IPS-NIHi11 (cell line): ENCODE measurements at regions not wholly inside any gene's neighbourhood (a gene's known extent, or its start where the extent isn't known, plus 50 kb on each side); places are given as distances from the start of the nearest gene placed in this dataset.
"Not testable (repeated sequence)": the region's sequence is repeated elsewhere in the genome, so short reads cannot be mapped to it uniquely, and the experiment has no call there.

Source experiments
- DNase-seq: peaks from one replicate; pipeline ENCODE4 v3.0.0; 2012; ENCODE audit warnings: mixed read lengths, low spot score

DNA sequence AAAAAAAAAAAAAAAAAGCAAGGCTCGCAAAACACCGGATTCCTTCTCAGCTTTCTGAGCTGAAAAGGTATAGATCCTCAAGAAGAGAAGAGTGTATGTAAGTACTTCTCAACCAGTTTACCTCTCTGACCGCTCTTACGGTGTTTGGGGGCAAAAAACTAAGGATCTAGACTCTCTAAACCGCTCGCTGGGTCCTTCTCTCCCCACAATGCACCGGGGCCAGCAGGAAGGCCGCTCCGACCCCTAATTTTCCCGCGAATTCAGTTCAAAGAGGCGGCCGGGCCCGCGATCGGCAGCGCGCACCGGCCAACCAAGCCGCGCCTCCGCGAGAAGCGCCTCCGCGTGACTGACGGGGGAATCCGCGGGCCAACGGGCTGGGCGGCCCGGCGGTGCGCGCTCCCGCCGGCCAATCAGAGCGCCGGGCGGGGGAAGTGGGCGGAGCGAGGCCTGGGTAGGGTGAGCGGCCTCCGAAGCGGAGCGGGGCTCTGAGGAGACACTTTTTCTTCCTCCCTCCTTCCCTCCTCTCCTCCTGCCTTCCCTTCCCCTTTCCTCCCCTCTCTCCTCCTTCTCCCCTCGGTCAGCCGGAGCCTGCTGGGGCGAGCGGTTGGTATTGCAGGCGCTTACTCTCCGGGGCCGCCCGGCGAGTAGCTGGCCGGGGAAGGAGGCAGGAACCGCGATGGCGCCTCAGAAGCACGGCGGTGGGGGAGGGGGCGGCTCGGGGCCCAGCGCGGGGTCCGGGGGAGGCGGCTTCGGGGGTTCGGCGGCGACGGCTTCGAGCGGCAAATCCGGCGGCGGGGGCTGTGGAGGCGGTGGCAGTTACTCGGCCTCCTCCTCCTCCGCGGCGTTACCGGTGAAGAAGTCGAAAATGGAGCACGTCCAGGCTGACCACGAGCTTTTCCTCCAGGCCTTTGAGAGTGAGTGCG is 93.0 kb downstream of the CRLF3 start:
- DNase-seq, result peak; percentile 54

DNA sequence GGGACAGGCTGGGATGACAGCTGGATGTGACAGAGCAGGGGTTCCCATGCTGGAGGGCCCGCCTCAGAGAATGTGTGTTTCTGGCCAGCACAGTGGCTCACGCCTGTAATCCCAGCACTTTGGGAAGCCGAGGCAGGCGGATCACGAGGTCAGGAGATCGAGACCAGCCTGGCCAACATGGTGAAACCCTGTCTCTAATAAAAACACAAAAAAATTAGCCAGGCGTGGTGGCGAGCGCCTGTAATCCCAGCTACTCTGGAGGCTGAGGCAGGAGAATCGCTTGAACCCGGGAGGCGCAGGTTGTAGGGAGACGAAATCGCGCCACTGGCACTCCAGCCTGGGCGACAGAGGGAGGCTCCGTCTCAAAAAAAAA is 93.7 kb downstream of the CRLF3 start:
- DNase-seq, result not testable (repeated sequence)

DNA sequence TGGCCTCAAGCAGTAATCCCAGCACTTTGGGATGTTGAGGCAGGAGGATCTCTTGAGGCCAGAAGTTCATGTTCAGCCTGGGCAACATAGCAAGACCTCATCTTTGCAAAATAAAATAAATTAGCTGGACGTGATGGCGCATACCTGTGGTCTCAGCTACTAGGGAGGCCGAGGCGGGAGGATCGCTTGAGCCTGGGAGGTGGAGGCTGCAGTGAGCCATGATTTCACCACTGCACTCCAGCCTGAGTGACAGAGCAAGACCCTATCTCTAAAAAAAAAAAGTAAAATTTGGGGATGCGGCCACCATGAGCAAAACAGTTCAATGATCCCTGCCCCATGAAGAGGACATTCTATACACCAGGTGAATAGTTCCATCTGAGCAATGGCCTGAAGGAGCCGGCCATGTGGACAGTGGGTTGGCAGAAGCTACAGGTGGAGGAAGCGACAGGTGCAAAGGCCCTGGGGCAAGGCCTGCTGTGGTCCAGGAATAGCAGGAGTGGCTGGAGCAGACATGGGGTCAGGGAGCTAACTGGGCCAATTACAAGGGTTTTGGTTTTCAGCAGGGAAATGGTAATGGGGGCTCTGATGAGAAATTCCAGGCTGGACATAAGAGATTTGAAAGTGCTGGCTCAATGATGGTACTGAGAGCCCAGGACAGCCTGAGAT is 94.2 kb downstream of the CRLF3 start:
- not testable (repeated sequence) for DNase-seq

DNA sequence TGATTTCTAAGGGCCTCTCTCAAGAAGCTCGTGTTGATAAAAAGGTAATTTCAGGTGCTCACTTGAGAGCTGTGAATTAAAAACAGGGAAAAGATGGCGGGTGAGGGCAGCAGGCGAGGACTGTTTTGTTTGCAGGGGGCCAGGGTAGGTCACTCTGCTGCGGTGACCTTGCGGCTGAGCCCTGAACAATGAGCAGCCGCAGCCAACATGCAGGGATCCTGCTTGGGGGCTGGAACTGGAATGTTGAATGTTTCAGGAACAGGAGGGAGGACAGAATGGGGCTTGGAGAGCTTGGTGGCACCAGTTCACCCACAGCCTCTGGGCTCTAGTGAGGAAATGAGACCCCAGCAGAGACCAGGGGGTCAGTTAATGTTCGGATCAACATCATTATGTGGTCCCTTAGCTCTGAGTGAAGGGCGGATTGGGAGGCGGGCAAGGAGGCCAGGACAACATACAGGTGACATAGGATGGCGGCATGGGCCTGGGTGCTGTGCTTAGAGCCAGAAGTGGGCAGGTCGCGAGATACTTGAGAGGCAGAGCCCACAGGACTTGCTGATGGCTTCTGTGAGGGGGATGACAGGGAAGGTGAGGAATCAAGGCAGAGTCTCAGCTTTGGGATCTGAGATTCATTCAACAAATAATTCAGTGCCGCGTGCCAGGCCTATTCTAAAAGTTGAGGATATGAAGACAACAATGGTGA is 94.9 kb downstream of the CRLF3 start:
- DNase-seq, result not testable (repeated sequence)

DNA sequence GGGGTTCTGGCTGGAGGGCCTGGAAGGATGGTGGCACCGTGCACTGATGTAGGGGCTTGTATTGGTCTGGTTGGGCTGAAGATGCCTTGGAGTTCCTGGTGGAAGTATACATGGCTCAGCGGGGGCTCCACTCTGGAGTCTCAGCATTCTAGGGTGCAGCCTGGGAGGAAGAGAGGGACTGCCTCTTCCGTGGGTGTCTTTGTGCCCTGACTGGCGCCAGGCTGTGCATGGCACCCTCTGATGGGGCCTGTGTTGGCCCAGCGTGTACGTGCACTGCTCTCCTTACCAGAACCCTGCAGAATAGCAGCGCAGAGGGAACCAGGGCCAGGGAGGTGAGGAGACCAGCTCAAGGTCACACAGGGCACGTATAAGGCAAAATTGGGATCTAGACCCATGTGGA is 97.0 kb downstream of the CRLF3 start:
- DNase-seq, result not testable (repeated sequence)

DNA sequence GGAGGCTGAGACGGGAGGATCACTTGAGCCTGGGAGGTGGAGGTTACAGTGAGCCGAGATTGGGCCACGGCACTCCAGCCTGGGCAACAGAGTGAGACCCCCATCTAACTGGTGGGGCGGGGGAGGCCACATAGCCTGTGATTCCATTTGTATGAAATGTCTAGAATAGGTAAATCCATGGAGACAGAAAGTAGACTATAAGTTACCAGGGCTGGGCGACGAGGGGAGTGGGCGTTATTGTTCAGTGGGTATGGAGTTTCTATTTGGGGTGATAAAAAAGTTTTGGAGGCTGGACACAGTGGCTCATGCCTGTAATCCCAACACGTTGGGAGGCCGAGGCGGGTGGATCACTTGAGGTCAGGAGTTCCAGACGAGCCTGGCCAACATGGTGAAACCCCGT is 97.8 kb downstream of the CRLF3 start:
- DNase-seq, result not testable (repeated sequence)

DNA sequence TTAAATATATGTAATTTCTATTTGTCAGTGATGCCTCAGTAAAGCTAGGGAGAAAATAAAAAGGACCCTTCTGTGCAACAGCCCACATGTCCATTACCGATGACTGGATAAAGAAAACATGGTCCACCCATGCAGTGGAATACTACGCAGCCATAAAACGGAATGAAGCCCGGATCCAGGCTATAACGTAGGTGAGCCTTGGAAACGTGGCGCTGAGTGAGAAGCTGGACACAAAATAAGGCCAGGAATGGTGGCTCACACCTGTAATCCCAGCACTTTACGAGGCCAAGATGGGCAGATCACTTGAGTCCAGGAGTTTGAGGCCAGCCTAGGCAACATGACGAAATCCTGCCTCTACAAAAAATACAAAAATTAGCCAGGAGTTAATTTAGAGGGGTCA is 98.2 kb downstream of the CRLF3 start:
- not testable (repeated sequence) for DNase-seq

DNA sequence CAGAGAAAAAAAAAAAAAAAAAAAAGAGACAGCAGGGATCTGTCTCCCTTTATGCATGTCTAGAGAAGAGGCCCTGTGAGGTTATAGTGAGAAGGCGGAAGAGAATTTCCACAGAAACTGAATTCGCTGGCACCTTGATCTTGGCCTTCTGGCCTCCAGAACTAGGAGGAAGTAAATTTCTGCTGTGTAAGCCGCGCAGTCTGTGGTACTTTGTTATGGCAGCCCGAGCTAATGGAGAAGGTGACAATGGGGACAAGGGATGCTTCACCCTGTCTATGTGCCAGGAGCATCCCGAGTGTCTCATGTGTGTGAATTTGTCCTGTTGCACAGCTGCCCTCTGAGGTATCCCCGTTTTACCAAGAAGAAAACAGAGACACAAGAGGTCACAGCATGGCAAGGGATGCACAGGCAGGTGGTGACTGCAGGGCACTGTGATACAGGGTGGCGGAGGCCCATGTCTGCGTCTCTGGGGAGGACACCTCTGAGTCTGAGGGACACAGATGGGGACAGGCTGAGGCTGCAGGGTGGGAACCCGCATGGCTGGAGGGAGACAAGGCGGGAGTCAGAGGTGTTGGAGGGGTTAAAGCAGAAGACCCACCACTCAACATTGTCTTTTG is 100.3 kb downstream of the CRLF3 start:
- not testable (repeated sequence) for DNase-seq

DNA sequence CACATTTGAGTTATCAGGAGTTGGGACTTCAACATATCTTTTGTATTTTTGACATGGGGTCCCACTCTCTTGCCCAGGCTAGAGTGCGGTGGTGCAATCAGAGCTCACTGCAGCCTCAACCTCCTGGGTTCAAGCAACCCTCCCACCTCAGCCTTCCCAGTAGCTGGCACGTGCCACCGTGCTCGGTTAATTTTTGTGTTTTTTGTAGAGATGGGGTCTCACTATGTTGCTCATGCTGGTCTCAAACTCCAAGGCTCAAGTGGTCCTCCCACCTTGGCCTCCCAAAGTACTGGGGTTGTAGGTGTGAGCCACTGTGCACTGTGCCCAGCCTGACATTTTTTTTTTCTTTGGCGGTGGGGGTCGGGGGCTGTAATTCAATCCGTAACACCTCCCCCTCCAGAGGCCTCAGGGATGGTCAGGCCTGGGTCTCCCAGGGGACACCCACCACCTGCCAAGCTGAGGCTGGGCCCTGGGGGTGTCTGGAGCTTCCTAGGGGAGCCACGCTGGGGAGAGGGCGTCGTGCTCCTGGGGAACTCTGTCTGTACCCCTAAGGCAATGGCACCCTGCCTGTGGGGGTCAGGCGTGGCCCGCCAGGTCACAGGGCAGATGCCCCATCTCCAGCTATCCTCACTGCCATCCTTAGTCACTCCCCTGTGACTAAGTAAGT is 102.2 kb downstream of the CRLF3 start:
- DNase-seq, result not testable (repeated sequence)

DNA sequence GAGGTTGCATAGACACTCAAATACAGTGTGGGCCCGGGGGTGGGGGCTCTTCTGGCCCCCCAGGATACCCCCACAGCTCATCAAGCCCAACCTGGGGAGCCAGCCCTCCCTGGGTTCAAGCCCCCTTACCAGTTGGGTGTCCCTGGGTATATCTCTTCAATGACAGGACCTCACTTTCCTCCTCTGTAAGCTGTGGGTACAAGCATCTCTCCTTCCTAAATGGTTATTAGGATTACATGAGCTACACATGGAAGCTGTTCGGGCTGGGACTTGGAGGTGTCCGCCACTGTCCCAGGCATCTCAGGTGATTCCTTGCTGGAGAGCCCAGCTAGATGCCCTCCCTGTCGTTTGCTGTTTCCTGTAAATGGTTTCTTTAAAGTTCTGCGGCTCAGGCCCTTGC is 103.5 kb downstream of the CRLF3 start:
- not testable (repeated sequence) for DNase-seq

DNA sequence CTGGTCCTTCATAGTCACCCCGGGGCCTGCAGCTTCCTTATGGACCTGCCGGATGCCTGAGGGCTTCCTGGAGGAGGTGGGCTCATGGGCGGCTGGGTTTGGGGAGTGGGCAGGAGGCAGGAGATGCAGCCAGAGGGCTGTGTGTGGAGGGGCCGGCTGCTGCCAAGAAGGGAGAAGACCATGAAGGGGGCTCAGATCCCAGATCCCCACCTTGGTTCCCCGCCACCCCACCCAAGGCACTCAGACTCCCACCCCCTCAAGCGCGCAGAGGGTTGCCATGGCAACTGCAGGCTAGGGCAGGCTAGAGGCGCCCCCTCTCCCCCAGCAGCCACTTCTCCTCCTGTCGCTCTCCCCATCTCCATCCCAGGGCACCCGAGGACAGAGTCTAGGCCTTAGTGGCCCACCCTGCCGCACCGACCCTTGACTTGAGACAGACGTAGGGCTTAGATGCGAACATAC is 104.5 kb downstream of the CRLF3 start:
- no peak for DNase-seq

DNA sequence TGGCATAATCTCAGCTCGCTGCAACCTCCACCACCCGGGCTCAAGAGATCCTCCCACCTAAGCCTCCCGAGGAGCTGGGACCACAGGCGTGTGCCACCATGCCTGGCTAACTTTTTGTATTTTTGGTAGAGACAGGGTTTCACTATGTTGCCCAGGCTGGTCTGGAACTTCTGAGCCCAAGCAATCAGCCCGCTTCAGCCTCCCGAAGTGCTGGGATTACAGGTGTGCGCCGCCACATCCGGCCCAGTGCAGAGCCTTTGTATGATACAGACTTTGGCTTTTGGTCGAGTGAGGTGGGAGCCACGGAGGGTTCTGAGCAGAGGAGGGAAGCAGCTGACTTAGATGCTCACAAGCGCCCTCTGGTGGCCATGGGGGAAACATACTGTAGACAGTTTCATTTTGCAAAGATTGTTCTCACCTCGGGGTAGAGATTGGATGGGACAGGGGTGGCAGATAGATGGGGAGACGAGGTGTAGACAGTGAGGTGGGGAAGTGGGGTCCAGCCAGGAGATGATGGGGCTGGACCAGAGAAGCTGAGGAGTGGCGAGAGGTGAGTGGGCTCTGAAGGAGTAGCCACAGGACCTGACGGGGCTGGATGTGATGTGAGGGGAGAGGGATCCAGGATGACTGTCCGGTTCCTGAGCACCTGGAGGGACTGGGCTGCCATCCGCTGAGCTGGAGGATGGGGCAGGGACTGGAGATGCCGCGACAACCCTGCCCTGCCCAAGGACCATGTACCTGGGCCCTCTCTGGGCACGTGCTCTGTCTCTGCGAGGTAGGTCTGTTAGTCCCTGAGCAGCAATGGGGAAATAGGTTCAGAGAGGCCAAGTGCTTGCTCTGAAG is 105.1 kb downstream of the CRLF3 start:
- peak; percentile 48 for DNase-seq

DNA sequence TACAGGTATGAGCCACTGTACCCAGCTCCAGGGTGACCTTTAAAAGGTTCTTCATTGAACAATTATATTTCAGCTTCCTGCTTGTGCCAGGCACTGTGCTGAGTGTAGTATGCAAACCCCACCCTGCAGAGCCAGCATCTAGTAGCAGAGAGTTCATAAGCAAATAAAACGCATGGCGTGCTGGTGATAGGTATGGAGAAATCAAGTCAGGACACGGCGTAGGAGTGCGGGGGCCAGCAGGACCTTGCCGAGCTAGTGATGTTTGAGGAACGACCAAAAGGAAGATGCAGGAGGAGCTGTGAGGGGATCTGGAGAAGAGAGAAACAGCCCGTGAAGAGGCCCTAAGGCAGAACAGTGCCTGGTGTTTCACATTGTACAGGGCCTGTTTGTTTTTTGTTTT is 105.8 kb downstream of the CRLF3 start:
- not testable (repeated sequence) for DNase-seq

DNA sequence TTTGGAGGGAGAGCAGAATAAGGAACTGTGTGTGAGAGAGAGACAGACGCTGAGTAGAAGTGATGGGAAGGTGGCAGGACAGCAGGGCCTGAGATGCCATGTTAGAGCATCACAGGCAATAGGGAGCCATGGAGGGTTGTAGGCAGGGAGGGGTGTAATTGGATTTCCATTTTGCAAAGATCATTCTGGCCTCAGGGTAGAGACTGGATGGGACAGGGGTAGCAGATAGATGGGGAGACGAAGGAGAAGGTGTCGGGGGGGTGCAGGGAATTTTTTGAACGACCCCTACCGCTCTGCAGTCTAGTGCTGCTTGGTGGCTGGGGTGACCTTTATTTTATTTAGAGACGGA is 106.4 kb downstream of the CRLF3 start:
- not testable (repeated sequence) for DNase-seq

DNA sequence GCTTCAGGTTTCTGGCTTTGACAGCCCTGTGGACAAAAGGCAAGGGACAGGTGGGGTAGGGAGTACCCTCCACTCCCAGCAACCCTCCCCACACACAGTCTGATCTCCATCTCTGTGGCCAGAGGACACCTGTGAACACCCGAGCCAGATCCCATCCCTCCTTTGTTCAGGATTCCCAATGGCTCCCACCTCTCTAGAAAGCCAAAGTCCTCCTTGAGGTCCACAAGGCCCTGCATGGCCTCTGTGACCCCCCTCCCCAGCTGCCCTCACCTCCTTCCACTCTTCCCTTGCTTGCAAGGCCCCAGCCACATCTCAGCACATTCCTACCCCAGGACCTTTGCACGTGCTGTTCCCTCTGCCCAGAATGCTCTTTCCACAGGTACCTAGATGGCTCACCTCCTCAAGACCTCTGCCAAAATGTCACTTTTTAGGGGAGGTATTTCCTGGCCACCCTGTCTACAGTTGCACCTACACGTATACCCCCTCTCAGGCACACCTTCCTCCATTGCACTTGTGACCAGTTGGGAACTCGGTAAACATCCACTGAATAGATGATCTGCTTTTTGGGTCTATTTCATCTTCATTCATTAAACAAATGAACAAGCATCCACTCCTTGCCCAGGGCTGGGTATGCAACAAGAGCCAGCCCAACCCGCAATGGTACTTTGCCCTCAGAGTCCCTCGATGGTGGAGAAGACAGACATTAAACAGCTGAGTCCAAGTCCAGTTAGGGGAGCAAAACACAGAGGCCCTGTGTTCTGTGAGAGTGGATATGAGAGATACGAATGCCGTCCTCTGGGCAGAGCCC is 107.0 kb downstream of the CRLF3 start:
- DNase-seq, result no peak

DNA sequence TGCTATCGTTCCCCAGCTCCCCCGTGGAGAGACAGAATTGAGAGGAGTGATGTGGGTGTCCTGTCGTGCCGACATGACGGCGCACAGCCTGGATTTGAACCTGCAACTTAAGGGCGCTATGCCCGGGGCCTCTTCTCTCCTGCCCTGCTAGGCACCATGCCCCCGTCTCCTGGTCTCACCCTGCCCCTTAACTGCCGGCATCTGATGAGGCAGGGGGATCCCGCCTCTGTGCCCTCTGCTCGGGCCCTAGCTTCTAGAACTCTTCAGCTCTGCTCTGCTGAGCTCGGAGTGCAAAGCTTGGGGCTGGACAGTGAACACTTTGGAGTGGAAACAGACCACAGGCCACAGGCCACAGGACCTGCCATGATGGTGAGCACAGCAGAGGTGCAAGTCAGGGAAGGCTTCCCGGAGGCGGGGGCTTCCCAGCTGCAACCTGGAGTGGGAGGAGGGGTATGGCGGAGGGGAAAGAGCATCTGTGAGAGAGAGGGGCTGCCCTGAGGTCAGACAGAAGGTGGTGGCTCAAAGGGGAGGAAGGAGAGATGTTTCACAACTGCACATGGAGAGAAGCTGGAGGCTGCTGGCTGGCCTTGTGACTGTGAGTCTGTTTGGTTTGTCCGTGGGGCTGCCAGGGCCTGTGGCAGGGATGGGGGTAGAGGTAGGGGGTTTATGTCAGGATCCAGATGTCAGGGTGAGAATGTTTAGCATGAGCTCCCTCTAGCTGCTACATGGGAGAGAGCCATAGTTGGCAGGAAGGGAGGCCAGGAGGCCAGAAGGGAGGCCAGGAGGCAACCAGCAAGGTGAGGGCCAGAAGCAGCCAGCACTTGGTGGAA is 107.8 kb downstream of the CRLF3 start:
- DNase-seq, result no peak

DNA sequence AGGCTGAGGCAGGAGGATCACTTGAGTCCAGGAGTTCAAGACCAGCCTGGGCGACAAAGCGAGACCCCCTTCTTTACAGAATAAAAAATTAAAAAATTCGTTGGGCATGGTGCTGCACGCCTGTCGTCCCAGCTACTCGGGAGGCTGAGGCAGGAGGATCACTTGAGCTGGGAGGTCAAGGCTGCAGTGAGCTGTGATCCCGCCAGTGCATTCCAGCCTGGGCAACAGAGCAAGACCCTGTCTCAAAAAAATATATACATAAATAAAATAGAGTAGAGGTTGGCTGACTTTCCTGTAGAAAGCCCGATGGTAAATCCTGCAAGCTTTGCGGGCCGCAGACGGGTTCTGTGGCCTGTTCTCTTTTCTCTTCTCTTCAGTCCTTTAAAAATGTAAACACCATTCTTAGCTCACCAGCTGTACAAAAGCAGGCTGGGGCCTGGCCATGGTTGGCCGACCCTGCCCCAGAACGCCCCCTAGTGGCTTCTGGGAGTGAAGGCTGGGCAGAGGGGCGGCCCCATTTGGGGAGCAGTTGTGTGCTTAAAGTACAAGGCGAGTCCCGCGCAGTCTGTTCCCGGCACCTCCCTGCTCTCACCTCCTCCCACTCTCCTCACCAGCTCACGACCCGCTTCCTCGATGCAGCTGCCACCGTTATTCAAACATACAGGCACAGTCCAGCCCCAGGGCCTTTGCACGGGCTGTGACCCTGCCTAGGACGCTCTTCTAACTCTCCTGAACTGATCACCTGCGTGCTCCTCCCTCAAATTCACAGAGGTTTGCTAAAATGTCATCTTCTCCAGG is 109.5 kb downstream of the CRLF3 start:
- DNase-seq, result peak; percentile 38

DNA sequence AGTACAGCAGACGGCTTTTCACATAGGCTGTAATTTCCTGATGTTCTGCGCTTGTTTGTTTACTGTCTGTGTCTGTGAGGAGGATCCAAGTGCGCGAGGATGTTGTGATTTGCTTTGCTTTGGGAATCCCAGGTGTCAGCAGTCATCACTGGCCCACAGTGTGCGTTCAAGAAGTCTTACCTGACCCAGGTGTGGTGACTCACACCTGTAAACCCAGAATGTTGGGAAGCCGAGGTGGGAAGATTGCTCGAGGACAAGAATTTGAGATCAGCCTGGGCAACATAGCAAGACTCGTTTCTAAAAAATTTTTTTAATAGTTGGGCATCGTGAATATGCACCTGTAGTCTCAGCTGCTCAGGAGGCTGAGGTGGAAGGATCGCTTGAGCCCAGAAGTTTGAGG is 110.7 kb downstream of the CRLF3 start:
- DNase-seq, result not testable (repeated sequence)
